ENCODE measurements at regions not wholly inside any gene's neighbourhood (a gene's known extent, or its start where the extent isn't known, plus 50 kb on each side); places are given as distances from the start of the nearest gene placed in this dataset.

GRCh38 chr9:79341561-79341960 lies 230.2 kb upstream of the TLE4 start:
- DNase-seq (ENCODE audit: low read depth in 4 of 4, low spot score in 3 of 4), result no peak

GRCh38 chr9:79346350-79347020 lies 225.3 kb upstream of the TLE4 start:
- DNase-seq (ENCODE audit: low read depth in 4 of 4, low spot score in 3 of 4), result no peak

- DNase-seq (ENCODE audit: low read depth in 4 of 4, low spot score in 3 of 4), result no peak
These were observed 219.4 kb upstream of the TLE4 start for GRCh38 chr9:79352322-79352721.

GRCh38 chr9:79353856-79354520 lies 217.8 kb upstream of the TLE4 start:
- DNase-seq (ENCODE audit: low read depth in 4 of 4, low spot score in 3 of 4), result no peak

- DNase-seq (ENCODE audit: low read depth in 4 of 4, low spot score in 3 of 4), result no peak
These were observed 214.6 kb upstream of the TLE4 start for GRCh38 chr9:79357194-79357593.

- no peak for DNase-seq (ENCODE audit: low read depth in 4 of 4, low spot score in 3 of 4)
These were observed 214.1 kb upstream of the TLE4 start for GRCh38 chr9:79357616-79358015.

- no peak for DNase-seq (ENCODE audit: low read depth in 4 of 4, low spot score in 3 of 4)
These were observed 211.1 kb upstream of the TLE4 start for GRCh38 chr9:79360387-79361347.

GRCh38 chr9:79362100-79363081 lies 209.4 kb upstream of the TLE4 start:
- DNase-seq (ENCODE audit: low read depth in 4 of 4, low spot score in 3 of 4), result no peak

GRCh38 chr9:79369676-79370075 lies 202.1 kb upstream of the TLE4 start:
- DNase-seq (ENCODE audit: low read depth in 4 of 4, low spot score in 3 of 4), result no peak

- no peak for DNase-seq (ENCODE audit: low read depth in 4 of 4, low spot score in 3 of 4)
These were observed 200.5 kb upstream of the TLE4 start for GRCh38 chr9:79371301-79371700.

- no peak for DNase-seq (ENCODE audit: low read depth in 4 of 4, low spot score in 3 of 4)
These were observed 199.7 kb upstream of the TLE4 start for GRCh38 chr9:79371948-79372555.

GRCh38 chr9:79377339-79377855 lies 194.4 kb upstream of the TLE4 start:
- peak in 1 of 4 donors; percentile 7 for DNase-seq (ENCODE audit: low read depth in 4 of 4, low spot score in 3 of 4)

GRCh38 chr9:79378107-79378506 lies 193.7 kb upstream of the TLE4 start:
- DNase-seq (ENCODE audit: low read depth in 4 of 4, low spot score in 3 of 4), result no peak

GRCh38 chr9:79382044-79382443 lies 189.7 kb upstream of the TLE4 start:
- no peak for DNase-seq (ENCODE audit: low read depth in 4 of 4, low spot score in 3 of 4)

GRCh38 chr9:79382458-79382857 lies 189.3 kb upstream of the TLE4 start:
- no peak for DNase-seq (ENCODE audit: low read depth in 4 of 4, low spot score in 3 of 4)

- no peak for DNase-seq (ENCODE audit: low read depth in 4 of 4, low spot score in 3 of 4)
These were observed 188.7 kb upstream of the TLE4 start for GRCh38 chr9:79383096-79383495.

GRCh38 chr9:79384091-79384490 lies 187.7 kb upstream of the TLE4 start:
- DNase-seq (ENCODE audit: low read depth in 4 of 4, low spot score in 3 of 4), result no peak

GRCh38 chr9:79384501-79384900 lies 187.3 kb upstream of the TLE4 start:
- DNase-seq (ENCODE audit: low read depth in 4 of 4, low spot score in 3 of 4), result no peak

- DNase-seq (ENCODE audit: low read depth in 4 of 4, low spot score in 3 of 4), result no peak
These were observed 184.5 kb upstream of the TLE4 start for GRCh38 chr9:79387101-79387835.

All from left renal pelvis (tissue), 4 donors.